ENCODE measurements at regions not wholly inside any gene's neighbourhood (a gene's known extent, or its start where the extent isn't known, plus 50 kb on each side); places are given as distances from the start of the nearest gene placed in this dataset.

- TF ChIP-seq YY1 (IDR thresholded peaks at IDR 0.05; ENCODE audit: insufficient read depth, insufficient read length) (no peak), SUZ12 (IDR thresholded peaks at IDR 0.05; ENCODE audit: extremely low read depth, insufficient read depth, insufficient read length) (no peak)
Observed at GRCh38 chr20:22515264-22515663, 69.1 kb downstream of the FOXA2 start.
